ENCODE measurements at regions not wholly inside any gene's neighbourhood (a gene's known extent, or its start where the extent isn't known, plus 50 kb on each side); places are given as distances from the start of the nearest gene placed in this dataset.

GRCh38 chr10:17528306-17528862, 74.0 kb upstream of the ST8SIA6 start:
- TF ChIP-seq CTCF (IDR thresholded peaks at IDR 0.05 in 2 of 3, conservative IDR thresholded peaks at IDR 0.05 in 1 of 3; ENCODE audit: insufficient read depth in 2 of 3, low read depth in 1 of 3, low read length in 3 of 3) (no peak), FOXP4 (CRISPR knock-in tag; IDR thresholded peaks at IDR 0.05; ENCODE audit: borderline replicate concordance) (no peak), NR4A1 (CRISPR knock-in tag; IDR thresholded peaks at IDR 0.05) (no peak), NR4A1 (tag; IDR thresholded peaks at IDR 0.05) (no peak), SP2 (IDR thresholded peaks at IDR 0.05; ENCODE audit: extremely low read depth, low read depth, low read length, poor library complexity, severe bottlenecking) (no peak), CEBPB (tag; IDR thresholded peaks at IDR 0.05) (no peak), CREM (IDR thresholded peaks at IDR 0.05; ENCODE audit: low read depth) (no peak), U2AF2 (optimal IDR thresholded peaks at IDR 0.05; ENCODE audit: low read depth, low read length) (no peak), MAZ (CRISPR knock-in tag; conservative IDR thresholded peaks at IDR 0.05 in 1 of 2, IDR thresholded peaks at IDR 0.05 in 1 of 2) (no peak)

Data from K562 (cell line).